Neural progenitor cell (in vitro differentiated cells): ENCODE measurements at regions not wholly inside any gene's neighbourhood (a gene's known extent, or its start where the extent isn't known, plus 50 kb on each side); places are given as distances from the start of the nearest gene placed in this dataset.
A peak's percentile ranks its signal among the peaks of the same experiment; 100 is the strongest.

Experiments
- DNase-seq: peaks from one replicate; pipeline ENCODE4 v3.0.0-alpha.2; 2016; ENCODE audit warnings: low spot score
- H2AFZ ChIP-seq: fragments of 200-600 bp; sonication (generic); replicated peaks from 2 replicates; pipeline ENCODE4 v1.6.1; 2016; ENCODE audit warnings: antibody characterized with exemption
- H3F3A ChIP-seq: fragments of 200-600 bp; sonication (generic); 2 replicates; pipeline ENCODE4 v1.6.1; 2016; ENCODE audit warnings: antibody characterized with exemption, low read depth
- H3K27ac ChIP-seq: fragments of 200-600 bp; sonication (generic); 2 replicates; pipeline ENCODE4 v1.5.1; 2016; ENCODE audit warnings: mild to moderate bottlenecking
- H3K27me3 ChIP-seq: fragments of 200-600 bp; sonication (generic); 2 replicates; pipeline ENCODE4 v1.6.1; 2016; ENCODE audit warnings: mild to moderate bottlenecking, moderate library complexity
- H3K36me3 ChIP-seq: fragments of 200-600 bp; sonication (generic); 2 replicates; pipeline ENCODE4 v1.5.1; 2016
- H3K4me1 ChIP-seq: fragments of 200-600 bp; sonication (generic); 2 replicates; pipeline ENCODE4 v1.6.1; 2016; ENCODE audit warnings: mixed run types
- H3K4me2 ChIP-seq: fragments of 200-600 bp; sonication (generic); 2 replicates; pipeline ENCODE4 v1.6.1; 2016
- H3K4me3 ChIP-seq: fragments of 200-600 bp; sonication (generic); 2 replicates; pipeline ENCODE4 v1.5.1; 2016
- H3K79me2 ChIP-seq: fragments of 200-600 bp; sonication (generic); 2 replicates; pipeline ENCODE4 v1.6.1; 2016; ENCODE audit warnings: low read depth
- H3K9ac ChIP-seq: fragments of 200-600 bp; sonication (generic); 2 replicates; pipeline ENCODE4 v1.6.1; 2016
- H3K9me3 ChIP-seq: fragments of 200-600 bp; sonication (generic); 2 replicates; pipeline ENCODE4 v1.5.1; 2016; ENCODE audit warnings: low read depth
- H4K20me1 ChIP-seq: fragments of 200-600 bp; sonication (generic); 2 replicates; pipeline ENCODE4 v1.6.1; 2016; ENCODE audit warnings: low read depth
- H3K27ac Mint-ChIP-seq: 3 replicates; pipeline ENCODE4 v1.8.0; 2021; ENCODE audit warnings: mixed read lengths
- H3K27me3 Mint-ChIP-seq: 2 replicates; pipeline ENCODE4 v1.8.0; 2022; ENCODE audit warnings: low read depth, mild to moderate bottlenecking, inconsistent platforms, moderate library complexity, mixed read lengths; ENCODE audit not compliant: insufficient read depth
- H3K36me3 Mint-ChIP-seq: 3 replicates; pipeline ENCODE4 v1.8.0; 2021; ENCODE audit warnings: mixed read lengths
- H3K4me1 Mint-ChIP-seq: 3 replicates; pipeline ENCODE4 v1.8.0; 2021; ENCODE audit warnings: mixed read lengths
- H3K4me3 Mint-ChIP-seq: 3 replicates; pipeline ENCODE4 v1.8.0; 2021; ENCODE audit warnings: mild to moderate bottlenecking, moderate library complexity, mixed read lengths
- H3K9me3 Mint-ChIP-seq: 3 replicates; pipeline ENCODE4 v1.8.0; 2020; ENCODE audit warnings: mixed read lengths
- CTCF ChIP-seq: fragments of 200-600 bp; sonication (generic); IDR thresholded peaks from 2 replicates; pipeline ENCODE4 v1.5.1; 2017; ENCODE audit warnings: antibody characterized with exemption, mild to moderate bottlenecking
- EZH2 ChIP-seq: fragments of 200-600 bp; sonication (generic); IDR thresholded peaks from 2 replicates; pipeline ENCODE4 v1.6.1; 2017; ENCODE audit warnings: antibody characterized with exemption, mild to moderate bottlenecking, moderate library complexity
- EZH2phosphoT487 ChIP-seq: fragments of 200-600 bp; sonication (generic); IDR thresholded peaks from 2 replicates; pipeline ENCODE4 v1.6.1; 2017; ENCODE audit warnings: antibody characterized with exemption

- Mint-ChIP-seq H3K27ac (no peak overlapping the region), H3K4me3 (no peak overlapping the region), H3K27me3 (peaks cover 10% of the 10 kb centered on the region), H3K36me3 (no peaks in the 10 kb centered on the region), H3K4me1 (no peaks in the 10 kb centered on the region), H3K9me3 (peaks cover 12% of the 10 kb centered on the region)
- no peaks in the 10 kb centered on the region for H3K36me3 ChIP-seq
- no peak for TF ChIP-seq EZH2
- TF ChIP-seq EZH2phosphoT487, result no peak
- no peak for TF ChIP-seq CTCF
- H3K4me3 ChIP-seq, result no peak overlapping the region
- DNase-seq, result no peak
- H3F3A ChIP-seq, result no peaks in the 10 kb centered on the region
- H4K20me1 ChIP-seq, result no peaks in the 10 kb centered on the region
- no peaks in the 10 kb centered on the region for H3K4me1 ChIP-seq
- no peak overlapping the region for H3K9ac ChIP-seq
- no peaks in the 10 kb centered on the region for H3K9me3 ChIP-seq
- no peak overlapping the region for H3K27ac ChIP-seq
- no peak overlapping the region for H2AFZ ChIP-seq
- no peaks in the 10 kb centered on the region for H3K79me2 ChIP-seq
- no peak overlapping the region for H3K4me2 ChIP-seq
- H3K27me3 ChIP-seq, result no peaks in the 10 kb centered on the region
Observed at GRCh38 chrX:39710776-39711175, 387.0 kb downstream of the BCOR start.

GRCh38 chrX:39714471-39714870 is 383.3 kb downstream of the BCOR start:
- Histone ChIP-seq H3K4me3 (no peak overlapping the region), H3K9me3 (no peaks in the 10 kb centered on the region), H4K20me1 (no peaks in the 10 kb centered on the region), H3K79me2 (no peaks in the 10 kb centered on the region), H3K4me1 (peaks cover 17% of the 10 kb centered on the region), H3K36me3 (no peaks in the 10 kb centered on the region), H2AFZ (no peak overlapping the region), H3K27me3 (no peaks in the 10 kb centered on the region), H3K9ac (no peak overlapping the region), H3K4me2 (no peak overlapping the region), H3F3A (peaks cover 8% of the 10 kb centered on the region), H3K27ac (no peak overlapping the region)
- H3K27ac Mint-ChIP-seq, result no peak overlapping the region
- peaks cover 6% of the 10 kb centered on the region for H3K4me1 Mint-ChIP-seq
- peaks cover 9% of the 10 kb centered on the region for H3K9me3 Mint-ChIP-seq
- H3K27me3 Mint-ChIP-seq, result peaks cover 14% of the 10 kb centered on the region
- TF ChIP-seq EZH2 (no peak), CTCF (no peak), EZH2phosphoT487 (no peak)
- DNase-seq, result no peak
- H3K36me3 Mint-ChIP-seq, result no peaks in the 10 kb centered on the region
- H3K4me3 Mint-ChIP-seq, result no peak overlapping the region

GRCh38 chrX:39716401-39716800 is 381.4 kb downstream of the BCOR start:
- Histone ChIP-seq H3K9me3 (no peaks in the 10 kb centered on the region), H3K4me1 (peaks cover 18% of the 10 kb centered on the region), H3K27ac (no peak overlapping the region), H3K27me3 (no peaks in the 10 kb centered on the region), H3K79me2 (no peaks in the 10 kb centered on the region), H3K4me2 (peak overlapping the region; percentile 2), H4K20me1 (no peaks in the 10 kb centered on the region), H3K36me3 (no peaks in the 10 kb centered on the region), H3K9ac (no peak overlapping the region), H2AFZ (peak overlapping the region; percentile 93), H3K4me3 (no peak overlapping the region), H3F3A (peaks cover 8% of the 10 kb centered on the region)
- TF ChIP-seq CTCF (no peak), EZH2phosphoT487 (no peak), EZH2 (no peak)
- H3K36me3 Mint-ChIP-seq, result no peaks in the 10 kb centered on the region
- no peak overlapping the region for H3K4me3 Mint-ChIP-seq
- peaks cover 14% of the 10 kb centered on the region for H3K27me3 Mint-ChIP-seq
- H3K27ac Mint-ChIP-seq, result peak overlapping the region; percentile 53
- peak; percentile 18 for DNase-seq
- peaks cover 12% of the 10 kb centered on the region for H3K9me3 Mint-ChIP-seq
- peaks cover 6% of the 10 kb centered on the region for H3K4me1 Mint-ChIP-seq
